ENCODE measurements at regions not wholly inside any gene's neighbourhood (a gene's known extent, or its start where the extent isn't known, plus 50 kb on each side); places are given as distances from the start of the nearest gene placed in this dataset.

DNA sequence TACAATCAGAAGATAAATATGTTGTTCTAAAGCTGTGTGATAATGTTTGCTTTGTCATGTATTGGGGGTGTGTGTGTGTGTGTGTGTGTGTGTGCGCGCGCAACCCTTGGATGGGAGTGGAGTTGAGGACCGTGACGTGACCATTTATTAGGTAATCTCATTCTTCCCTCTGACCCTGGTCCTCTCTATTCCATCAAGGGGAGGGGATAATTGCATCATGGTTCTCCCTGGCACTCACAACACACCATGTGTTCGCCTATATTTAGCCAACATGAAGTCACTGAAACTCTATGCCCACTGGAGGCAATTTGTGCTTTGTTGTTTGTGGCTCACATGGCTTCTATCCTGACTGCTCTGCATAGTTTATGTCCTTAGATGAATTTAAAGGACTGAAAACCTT, 79.8 kb upstream of the LRPPRC start:
- TF ChIP-seq, protein P1, sequence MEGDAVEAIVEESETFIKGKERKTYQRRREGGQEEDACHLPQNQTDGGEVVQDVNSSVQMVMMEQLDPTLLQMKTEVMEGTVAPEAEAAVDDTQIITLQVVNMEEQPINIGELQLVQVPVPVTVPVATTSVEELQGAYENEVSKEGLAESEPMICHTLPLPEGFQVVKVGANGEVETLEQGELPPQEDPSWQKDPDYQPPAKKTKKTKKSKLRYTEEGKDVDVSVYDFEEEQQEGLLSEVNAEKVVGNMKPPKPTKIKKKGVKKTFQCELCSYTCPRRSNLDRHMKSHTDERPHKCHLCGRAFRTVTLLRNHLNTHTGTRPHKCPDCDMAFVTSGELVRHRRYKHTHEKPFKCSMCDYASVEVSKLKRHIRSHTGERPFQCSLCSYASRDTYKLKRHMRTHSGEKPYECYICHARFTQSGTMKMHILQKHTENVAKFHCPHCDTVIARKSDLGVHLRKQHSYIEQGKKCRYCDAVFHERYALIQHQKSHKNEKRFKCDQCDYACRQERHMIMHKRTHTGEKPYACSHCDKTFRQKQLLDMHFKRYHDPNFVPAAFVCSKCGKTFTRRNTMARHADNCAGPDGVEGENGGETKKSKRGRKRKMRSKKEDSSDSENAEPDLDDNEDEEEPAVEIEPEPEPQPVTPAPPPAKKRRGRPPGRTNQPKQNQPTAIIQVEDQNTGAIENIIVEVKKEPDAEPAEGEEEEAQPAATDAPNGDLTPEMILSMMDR (IDR thresholded peaks at IDR 0.05; ENCODE audit: low read depth, low read length) = no peak
- DNase-seq (ENCODE audit: extremely low read depth, low read depth) = peak; percentile 54

DNA sequence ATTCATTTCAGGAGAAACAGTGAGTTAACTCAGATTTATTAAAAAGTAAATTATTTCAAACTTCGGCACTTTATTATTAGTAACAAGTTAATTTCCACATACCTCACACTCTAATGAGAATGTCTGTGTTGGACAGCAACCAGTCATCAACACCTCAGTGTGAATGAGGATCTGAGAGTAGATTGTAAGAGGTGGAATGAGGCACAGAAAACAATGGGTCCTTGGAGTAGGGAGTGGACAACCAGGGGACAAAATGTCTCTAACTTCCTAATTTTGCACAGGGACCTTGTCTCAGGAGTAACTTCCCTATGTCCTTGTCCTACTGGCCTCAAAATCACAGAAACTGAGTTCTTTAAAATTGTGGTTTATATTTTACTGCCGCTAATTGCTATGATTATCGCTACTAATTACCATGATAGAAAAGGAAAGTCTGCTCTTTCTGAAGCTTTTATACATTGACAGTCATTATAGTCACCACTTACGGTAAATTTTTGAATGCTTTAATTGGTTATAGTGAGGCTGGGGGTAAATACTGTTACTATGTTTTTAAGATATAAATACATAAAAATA, 82.2 kb upstream of the LRPPRC start:
- no peak for DNase-seq (ENCODE audit: extremely low read depth, low read depth)

DNA sequence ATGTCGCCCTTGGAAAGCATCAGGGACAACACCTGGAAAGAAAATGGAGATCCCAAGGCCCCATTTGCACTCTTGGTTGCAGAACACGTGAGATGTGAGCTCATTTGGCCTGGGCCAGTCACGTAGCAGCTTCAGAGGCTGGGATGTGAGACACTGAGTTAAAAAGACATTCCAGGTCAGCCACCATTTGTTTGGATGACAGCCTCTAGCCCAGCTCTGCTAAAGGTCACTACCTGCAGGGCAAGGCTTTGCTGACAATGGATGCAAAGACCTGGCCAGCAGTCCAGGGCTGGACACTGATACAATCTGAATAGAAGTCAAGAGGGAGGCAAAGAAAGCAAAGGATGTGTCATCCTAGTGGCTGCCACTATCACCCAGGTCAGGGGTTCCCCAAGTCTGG, 83.9 kb upstream of the LRPPRC start:
- TF ChIP-seq, protein P1 (IDR thresholded peaks at IDR 0.05; ENCODE audit: low read depth, low read length) = no peak
- no peak for DNase-seq (ENCODE audit: extremely low read depth, low read depth)

More for the DNA sequence above, 82.2 kb upstream of the LRPPRC start:
- TF ChIP-seq, protein P1 (IDR thresholded peaks at IDR 0.05; ENCODE audit: low read depth, low read length) = no peak

DNA sequence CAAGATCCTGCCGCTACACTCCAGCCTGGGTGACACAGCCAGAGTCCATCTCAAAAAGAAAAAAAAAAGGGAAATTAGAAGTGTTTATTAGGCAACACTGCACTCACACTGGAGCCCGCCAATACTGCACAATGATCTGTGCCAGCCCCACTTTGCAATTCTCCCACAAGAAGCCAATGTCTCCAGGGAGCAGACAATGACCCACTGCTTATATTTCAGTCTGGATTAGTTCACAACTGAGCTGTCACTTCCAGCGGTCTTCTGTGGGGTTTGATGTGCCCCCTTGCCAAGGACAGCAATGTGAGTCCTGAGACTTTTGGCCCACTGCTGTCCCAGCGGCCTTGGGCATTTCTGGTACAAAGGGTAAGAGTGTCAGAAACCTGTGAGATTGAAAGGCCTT, 85.6 kb upstream of the PPM1B start:
- TF ChIP-seq, protein P1 (IDR thresholded peaks at IDR 0.05; ENCODE audit: low read depth, low read length) = no peak
- no peak for DNase-seq (ENCODE audit: extremely low read depth, low read depth)

DNA sequence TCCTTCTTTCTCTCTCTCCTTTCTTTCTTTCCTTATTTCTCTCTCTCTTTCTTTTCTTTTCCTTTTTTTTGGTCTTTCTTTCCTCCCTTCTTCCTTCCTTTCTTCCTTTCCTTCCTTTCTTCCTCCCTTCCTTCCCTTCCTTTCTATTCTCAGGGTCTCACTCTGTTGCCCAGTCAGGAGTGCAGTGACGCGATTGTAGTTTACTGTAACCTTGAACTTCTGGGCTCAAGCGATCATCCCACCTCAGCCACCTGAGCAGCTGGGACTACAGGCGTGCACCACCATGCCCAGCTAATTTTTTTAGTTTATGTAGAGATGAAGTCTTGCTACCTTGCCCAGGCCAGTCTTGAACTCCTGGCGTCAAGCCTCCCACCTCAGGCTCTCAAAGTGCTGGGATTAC, 83.8 kb upstream of the PPM1B start:
- DNase-seq (ENCODE audit: extremely low read depth, low read depth) = no peak
- TF ChIP-seq, protein P1 (IDR thresholded peaks at IDR 0.05; ENCODE audit: low read depth, low read length) = no peak

DNA sequence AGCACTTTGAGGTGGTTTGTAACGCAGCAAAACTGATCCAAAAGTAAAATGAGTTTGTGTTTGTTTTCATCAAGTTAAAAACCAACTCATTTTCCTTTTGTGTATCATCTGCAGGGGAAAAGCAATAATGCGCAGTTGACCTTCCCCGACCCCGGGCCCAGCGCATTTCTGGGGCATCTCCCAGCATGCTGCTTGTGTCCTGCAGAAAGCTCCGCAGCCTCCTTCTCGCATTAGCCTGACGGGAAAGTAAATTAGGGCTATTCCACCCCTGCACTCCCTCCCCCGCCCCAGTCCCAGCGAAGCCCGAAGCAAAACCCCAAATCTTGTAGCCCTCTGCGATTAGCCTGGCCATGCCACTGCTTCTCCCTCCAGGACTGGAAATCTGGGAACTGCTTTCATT, 82.0 kb upstream of the PPM1B start:
- DNase-seq (ENCODE audit: extremely low read depth, low read depth) = no peak
- TF ChIP-seq, protein P1 (IDR thresholded peaks at IDR 0.05; ENCODE audit: low read depth, low read length) = no peak

DNA sequence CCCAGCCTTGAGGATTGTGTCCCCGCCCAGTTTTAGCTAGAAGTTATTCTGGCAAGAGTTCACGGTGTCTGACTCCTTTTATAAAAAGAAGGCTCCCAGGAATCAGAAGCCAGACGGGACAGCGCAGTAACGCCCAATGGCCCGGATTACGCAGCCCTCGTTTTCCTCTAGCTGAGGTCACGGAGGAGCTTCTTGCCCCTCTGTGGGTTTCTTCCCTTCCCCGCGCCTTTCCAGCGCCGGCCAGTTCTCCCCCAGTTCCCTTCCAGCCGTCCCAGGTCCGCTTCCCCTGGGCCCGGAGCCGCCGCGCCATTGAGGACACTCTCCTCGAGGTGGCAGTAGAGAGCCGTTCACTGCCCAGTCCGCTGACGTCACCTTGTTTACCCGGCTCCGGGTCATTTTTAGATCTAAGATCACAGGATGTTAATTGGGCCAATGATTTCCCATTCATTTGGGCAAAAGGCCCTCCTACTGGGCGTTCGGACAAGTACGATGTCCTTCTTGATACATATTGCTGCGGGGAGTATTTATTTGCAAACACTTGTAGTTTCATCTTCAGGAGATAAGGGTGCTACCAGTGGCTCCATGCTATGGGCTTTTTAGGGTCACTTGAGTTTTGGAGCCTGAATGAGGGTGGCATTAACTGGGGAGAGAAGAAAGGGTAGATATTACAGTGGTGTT, 81.5 kb upstream of the PPM1B start:
- peak; percentile 39 for DNase-seq (ENCODE audit: extremely low read depth, low read depth)
- TF ChIP-seq, protein P1 (IDR thresholded peaks at IDR 0.05; ENCODE audit: low read depth, low read length) = peak; percentile 96

Data from AG09319 (cell line).